IPS-15b (cell line): ENCODE measurements at regions not wholly inside any gene's neighbourhood (a gene's known extent, or its start where the extent isn't known, plus 50 kb on each side); places are given as distances from the start of the nearest gene placed in this dataset.

Experiments
- H3K27me3 ChIP-seq: one replicate; pipeline ENCODE4 v1.6.1; 2013; ENCODE audit warnings: low read length; ENCODE audit not compliant: control insufficient read depth, insufficient read depth
- H3K36me3 ChIP-seq: one replicate; pipeline ENCODE4 v1.6.1; 2013; ENCODE audit warnings: low read length; ENCODE audit not compliant: control insufficient read depth, insufficient read depth
- H3K4me1 ChIP-seq: one replicate; pipeline ENCODE4 v1.6.1; 2013; ENCODE audit warnings: mild to moderate bottlenecking, low read length; ENCODE audit not compliant: control insufficient read depth, insufficient read depth
- H3K4me3 ChIP-seq: one replicate; pipeline ENCODE4 v1.5.1; 2013; ENCODE audit warnings: low read depth, low read length
- H3K9ac ChIP-seq: one replicate; pipeline ENCODE4 v1.6.1; 2013; ENCODE audit warnings: low read depth, mild to moderate bottlenecking, low read length
- H3K9me3 ChIP-seq: one replicate; pipeline ENCODE4 v1.6.1; 2013; ENCODE audit warnings: mild to moderate bottlenecking, low read length; ENCODE audit not compliant: control insufficient read depth, insufficient read depth

DNA sequence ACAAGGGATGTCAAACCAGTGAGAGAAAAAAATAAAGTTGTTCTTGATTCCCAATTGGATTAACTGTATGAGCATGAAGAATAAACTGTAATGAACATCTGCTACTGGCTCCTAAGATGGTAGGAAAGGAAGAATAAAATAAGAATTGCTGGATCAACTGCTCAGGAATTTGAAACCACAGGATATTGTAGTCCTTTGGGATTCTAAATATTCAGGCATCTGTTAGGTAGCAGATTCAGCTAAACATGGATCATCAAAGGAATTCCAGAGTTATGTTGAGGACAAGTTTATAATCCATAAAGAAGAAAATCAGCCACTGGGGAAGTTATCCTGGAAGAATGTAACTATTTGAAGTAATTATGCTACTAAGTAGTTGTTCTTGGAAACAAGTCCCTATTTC is 65.8 kb downstream of the ISL1 start:
- Histone ChIP-seq H3K4me3 (no peak overlapping the region), H3K9ac (no peak overlapping the region), H3K36me3 (no peaks in the 10 kb centered on the region), H3K4me1 (no peaks in the 10 kb centered on the region), H3K9me3 (no peaks in the 10 kb centered on the region), H3K27me3 (no peaks in the 10 kb centered on the region)

DNA sequence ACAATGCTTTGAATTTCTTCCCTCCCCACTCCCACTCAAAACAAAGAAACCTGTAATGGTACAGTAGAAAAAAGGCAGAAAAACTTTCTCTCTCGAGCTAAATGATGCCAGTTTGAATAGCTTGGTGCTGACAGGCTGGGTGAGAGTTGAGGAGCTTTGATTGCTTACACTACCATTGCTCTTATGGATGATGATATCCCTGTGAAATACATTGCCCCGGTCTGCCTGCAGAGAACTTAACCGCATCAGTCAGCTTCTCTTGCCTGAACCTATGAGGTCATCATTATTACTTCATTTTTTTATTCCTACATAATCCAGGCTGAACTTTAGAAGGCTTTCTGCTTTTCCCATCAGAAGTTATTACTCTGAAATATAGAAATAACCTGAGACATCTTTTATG is 69.3 kb downstream of the ISL1 start:
- no peaks in the 10 kb centered on the region for H3K9me3 ChIP-seq
- no peaks in the 10 kb centered on the region for H3K27me3 ChIP-seq
- H3K9ac ChIP-seq: no peak overlapping the region
- no peak overlapping the region for H3K4me3 ChIP-seq
- no peaks in the 10 kb centered on the region for H3K4me1 ChIP-seq
- no peaks in the 10 kb centered on the region for H3K36me3 ChIP-seq

DNA sequence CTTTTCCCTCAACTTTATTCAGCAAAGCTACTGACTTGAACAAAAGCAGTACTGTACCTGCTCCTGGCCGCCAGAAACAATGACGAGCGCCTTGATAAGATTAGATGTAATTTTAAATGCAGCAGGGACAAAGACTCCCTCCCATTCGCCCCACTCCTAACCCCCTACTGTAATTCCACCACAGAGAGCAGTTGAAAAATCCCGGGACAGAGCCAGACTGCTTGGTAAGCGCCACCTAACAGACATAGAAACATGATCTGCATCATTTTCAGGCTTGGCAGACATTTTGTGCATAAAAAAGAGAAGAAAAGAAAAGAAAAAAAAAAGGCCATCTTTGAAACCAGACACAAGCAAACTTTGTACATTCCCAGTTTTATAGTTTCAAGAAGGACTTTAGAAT is 81.9 kb downstream of the ISL1 start:
- no peak overlapping the region for H3K9ac ChIP-seq

DNA sequence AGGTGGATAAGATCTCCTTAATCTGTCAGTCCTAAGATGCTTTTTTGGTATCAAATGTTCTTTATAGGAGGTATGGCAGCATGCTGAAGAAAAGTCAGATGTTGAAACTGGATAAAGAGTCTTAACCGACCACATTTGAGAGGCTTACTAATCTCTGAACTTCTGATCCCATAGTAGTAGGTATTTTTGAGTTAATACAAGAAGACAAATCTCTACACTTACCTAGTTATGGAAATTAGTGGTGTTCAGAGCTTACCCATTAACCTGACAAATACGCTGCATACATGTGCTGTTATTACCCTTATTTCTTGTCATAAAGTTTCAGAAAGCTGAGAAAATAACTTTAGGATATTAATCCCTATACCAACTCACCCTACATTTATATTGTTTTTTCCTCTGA is 83.0 kb downstream of the ISL1 start:
- Histone ChIP-seq H3K36me3 (no peaks in the 10 kb centered on the region), H3K27me3 (no peaks in the 10 kb centered on the region), H3K4me1 (peaks cover 2% of the 10 kb centered on the region), H3K9ac (no peak overlapping the region), H3K9me3 (no peaks in the 10 kb centered on the region), H3K4me3 (no peak overlapping the region)

More for the DNA sequence above, 81.9 kb downstream of the ISL1 start:
- Histone ChIP-seq H3K9me3 (no peaks in the 10 kb centered on the region), H3K27me3 (no peaks in the 10 kb centered on the region), H3K36me3 (no peaks in the 10 kb centered on the region), H3K4me3 (peak overlapping the region; percentile 6), H3K4me1 (peaks cover 2% of the 10 kb centered on the region)

DNA sequence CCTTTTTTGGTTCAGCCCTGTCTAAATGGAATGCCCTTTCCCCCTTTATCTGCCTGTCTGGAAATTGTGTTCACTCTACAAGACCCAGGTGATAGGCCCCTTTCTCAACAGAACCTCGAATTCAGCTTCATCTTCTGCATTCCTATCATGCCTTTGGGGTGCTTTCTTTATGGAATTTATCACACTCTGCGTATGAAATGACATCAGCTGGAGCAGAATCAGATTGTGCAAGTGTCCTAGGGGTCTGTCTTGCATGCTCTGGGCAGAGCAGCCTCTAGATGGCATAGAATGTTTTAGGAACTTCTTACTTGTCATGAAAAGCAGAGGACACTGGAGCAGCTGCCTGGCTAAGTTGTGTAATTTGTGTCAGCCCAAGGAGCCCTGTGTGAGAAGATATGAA is 84.9 kb downstream of the ISL1 start:
- Histone ChIP-seq H3K9ac (no peak overlapping the region), H3K36me3 (no peaks in the 10 kb centered on the region), H3K27me3 (no peaks in the 10 kb centered on the region), H3K9me3 (no peaks in the 10 kb centered on the region), H3K4me3 (no peak overlapping the region), H3K4me1 (peaks cover 2% of the 10 kb centered on the region)

DNA sequence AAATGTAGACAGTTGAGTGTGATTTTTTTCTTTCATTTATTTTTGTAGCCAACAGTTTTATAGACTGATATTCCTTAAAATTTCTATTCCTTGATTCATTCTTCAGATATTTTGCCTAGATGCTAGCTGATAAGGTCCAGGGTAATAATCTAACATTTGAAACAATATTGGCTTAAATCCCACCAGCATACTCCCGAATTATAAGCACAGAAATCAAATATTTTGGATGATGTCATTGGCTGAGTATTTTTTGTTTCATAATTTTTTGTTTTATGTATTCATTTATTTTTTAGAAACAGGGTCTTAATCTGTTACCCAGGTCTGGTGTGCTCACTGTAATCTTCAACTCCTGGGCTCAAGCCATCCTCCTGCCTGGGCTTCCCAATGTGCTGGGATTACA is 88.4 kb downstream of the ISL1 start:
- Histone ChIP-seq H3K9ac (no peak overlapping the region), H3K27me3 (no peaks in the 10 kb centered on the region), H3K4me1 (no peaks in the 10 kb centered on the region), H3K9me3 (no peaks in the 10 kb centered on the region), H3K36me3 (no peaks in the 10 kb centered on the region), H3K4me3 (no peak overlapping the region)

DNA sequence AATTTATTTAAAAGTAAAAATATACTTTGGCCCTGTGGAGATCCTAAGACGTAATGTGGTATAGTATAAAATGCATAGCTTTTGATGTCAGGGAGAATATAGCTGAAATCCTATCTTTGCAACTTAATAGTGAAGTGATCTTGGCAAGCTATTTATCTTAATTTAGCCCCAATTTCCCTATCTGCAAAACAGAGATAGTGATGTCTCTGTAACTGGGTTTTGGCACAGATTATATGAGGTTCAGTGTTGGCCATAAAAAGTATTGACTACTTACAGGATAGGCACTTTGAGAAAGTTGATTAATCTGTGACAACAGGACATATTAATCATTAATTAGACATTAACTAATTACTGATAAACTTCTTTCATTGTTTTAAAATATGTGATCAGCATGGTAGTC is 89.2 kb downstream of the ISL1 start:
- Histone ChIP-seq H3K9me3 (no peaks in the 10 kb centered on the region), H3K36me3 (no peaks in the 10 kb centered on the region), H3K4me3 (no peak overlapping the region), H3K4me1 (no peaks in the 10 kb centered on the region), H3K9ac (no peak overlapping the region), H3K27me3 (no peaks in the 10 kb centered on the region)

DNA sequence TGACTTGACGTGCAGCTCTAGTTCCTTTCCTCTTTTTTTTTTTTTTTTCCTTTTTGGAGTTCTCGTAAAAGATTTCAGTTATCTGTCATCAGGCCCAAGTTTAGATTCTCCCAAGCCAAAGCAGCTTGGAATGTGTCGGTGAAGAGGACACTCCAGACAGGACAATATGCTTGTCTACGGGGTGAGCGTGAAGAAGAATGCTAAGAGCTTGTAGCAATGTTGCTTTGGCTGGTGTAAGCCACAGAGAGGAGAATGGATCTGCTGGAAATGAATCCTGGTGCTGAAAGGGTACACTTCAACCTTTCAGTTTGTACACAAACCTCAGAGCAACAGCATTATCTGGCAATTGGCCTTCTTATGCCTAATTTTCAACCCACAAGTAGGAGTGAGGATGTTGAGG is 92.4 kb downstream of the ISL1 start:
- no peak overlapping the region for H3K9ac ChIP-seq
- no peaks in the 10 kb centered on the region for H3K27me3 ChIP-seq
- H3K9me3 ChIP-seq: no peaks in the 10 kb centered on the region
- H3K4me3 ChIP-seq: no peak overlapping the region
- H3K4me1 ChIP-seq: no peaks in the 10 kb centered on the region
- no peaks in the 10 kb centered on the region for H3K36me3 ChIP-seq

DNA sequence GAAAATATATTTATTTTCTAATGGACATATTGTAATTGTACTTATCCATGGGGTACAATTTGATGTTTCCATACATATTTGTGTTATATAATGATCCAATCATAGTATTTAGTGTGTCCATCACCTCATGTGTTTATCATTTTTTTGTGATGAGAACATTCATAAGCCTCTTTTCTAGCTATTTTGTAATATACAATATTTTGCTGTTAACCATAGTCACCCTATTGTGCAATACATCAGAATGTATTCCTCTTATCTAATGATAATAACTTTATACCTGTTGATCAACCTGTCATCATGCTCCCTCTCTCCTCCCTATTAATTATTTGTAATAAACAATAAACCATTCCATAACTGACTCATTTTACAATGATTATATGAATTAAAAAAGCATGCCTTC is 93.2 kb downstream of the ISL1 start:
- Histone ChIP-seq H3K9ac (no peak overlapping the region), H3K9me3 (no peaks in the 10 kb centered on the region), H3K27me3 (no peaks in the 10 kb centered on the region)

DNA sequence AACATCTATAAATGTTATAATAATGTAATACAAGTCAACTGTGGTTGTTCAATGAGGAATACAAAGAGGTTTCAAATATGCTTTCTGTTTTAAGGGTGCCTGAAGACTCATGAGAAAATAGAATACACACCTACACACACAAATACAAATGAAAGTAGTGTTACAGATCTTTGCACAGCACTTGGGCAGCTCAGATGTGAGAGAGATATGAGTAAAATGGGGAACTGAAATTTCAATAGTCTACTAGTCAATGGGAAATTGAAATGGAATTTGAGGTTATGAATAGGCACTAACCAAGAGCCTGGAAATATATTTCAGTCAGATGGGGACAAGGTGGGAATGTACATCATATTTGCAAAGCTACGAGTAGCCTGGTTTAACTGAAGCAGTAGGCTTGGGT is 96.6 kb downstream of the ISL1 start:
- no peaks in the 10 kb centered on the region for H3K27me3 ChIP-seq
- no peaks in the 10 kb centered on the region for H3K9me3 ChIP-seq
- H3K36me3 ChIP-seq: no peaks in the 10 kb centered on the region
- no peak overlapping the region for H3K9ac ChIP-seq
- H3K4me1 ChIP-seq: no peaks in the 10 kb centered on the region
- H3K4me3 ChIP-seq: no peak overlapping the region

More for the DNA sequence above, 93.2 kb downstream of the ISL1 start:
- no peaks in the 10 kb centered on the region for H3K4me1 ChIP-seq
- no peaks in the 10 kb centered on the region for H3K36me3 ChIP-seq
- no peak overlapping the region for H3K4me3 ChIP-seq

DNA sequence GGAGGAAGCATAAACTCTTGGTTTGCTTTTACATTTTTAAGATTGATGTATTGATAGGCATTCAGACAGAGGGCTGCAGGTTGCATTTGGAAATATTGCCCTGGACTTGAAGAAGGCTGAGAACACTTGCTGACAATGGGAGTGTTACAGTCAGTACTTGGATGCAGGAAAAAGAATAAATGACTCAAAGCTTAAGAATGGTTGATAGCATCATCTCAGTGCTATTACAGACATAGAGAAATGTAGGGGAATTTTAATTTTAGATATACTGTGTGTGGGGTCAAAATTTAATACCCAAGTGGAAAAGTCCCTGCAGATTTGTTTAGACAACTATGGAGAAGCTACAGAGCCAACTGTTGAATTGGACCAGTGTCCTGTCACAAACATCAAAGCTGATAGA is 101.1 kb downstream of the ISL1 start:
- no peaks in the 10 kb centered on the region for H3K9me3 ChIP-seq
- no peaks in the 10 kb centered on the region for H3K36me3 ChIP-seq
- H3K4me3 ChIP-seq: no peak overlapping the region
- H3K4me1 ChIP-seq: no peaks in the 10 kb centered on the region
- no peak overlapping the region for H3K9ac ChIP-seq
- H3K27me3 ChIP-seq: no peaks in the 10 kb centered on the region

DNA sequence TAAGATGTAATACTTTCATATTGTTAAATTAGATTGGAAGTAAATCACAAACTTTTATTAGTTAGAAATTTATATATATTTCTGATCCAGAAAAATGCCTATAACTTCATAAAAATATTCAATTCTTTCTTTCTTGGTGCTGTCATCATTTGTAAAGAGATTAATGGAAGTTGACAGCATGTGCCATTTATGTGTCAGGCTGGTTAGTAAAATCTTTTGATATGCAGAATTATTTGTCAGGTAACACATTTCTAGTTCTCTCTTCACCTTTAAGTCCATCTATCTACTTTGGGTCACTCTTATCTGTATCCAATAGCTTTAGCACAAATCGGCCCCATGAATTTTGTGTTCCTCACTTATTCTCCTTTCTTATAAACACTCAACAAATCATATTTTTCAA is 102.9 kb downstream of the ISL1 start:
- H3K4me1 ChIP-seq: no peaks in the 10 kb centered on the region
- no peaks in the 10 kb centered on the region for H3K9me3 ChIP-seq
- H3K27me3 ChIP-seq: no peaks in the 10 kb centered on the region
- no peaks in the 10 kb centered on the region for H3K36me3 ChIP-seq
- H3K4me3 ChIP-seq: no peak overlapping the region
- H3K9ac ChIP-seq: no peak overlapping the region

DNA sequence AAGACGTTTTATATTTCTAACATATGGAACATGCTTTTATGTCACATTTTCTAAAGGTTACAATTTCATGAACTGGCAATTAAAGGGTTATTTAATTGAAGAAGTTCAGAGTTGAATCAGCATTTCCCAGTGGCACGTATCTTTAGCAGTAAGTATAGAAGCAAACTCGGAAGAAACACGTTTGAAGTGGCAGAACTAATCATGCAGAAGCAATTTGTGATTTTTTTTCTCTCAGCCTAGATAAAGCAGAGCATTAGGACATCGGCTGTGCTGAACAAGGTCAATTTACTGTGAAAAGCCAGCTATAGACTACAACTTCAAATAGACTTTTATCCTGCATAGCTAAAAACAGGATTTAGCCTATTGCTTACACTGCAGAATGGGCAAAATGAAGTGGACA is 104.7 kb downstream of the ISL1 start:
- no peaks in the 10 kb centered on the region for H3K36me3 ChIP-seq
- H3K9me3 ChIP-seq: no peaks in the 10 kb centered on the region
- no peaks in the 10 kb centered on the region for H3K4me1 ChIP-seq
- no peaks in the 10 kb centered on the region for H3K27me3 ChIP-seq
- H3K9ac ChIP-seq: no peak overlapping the region
- no peak overlapping the region for H3K4me3 ChIP-seq
